ENCODE measurements at regions not wholly inside any gene's neighbourhood (a gene's known extent, or its start where the extent isn't known, plus 50 kb on each side); places are given as distances from the start of the nearest gene placed in this dataset.

DNA sequence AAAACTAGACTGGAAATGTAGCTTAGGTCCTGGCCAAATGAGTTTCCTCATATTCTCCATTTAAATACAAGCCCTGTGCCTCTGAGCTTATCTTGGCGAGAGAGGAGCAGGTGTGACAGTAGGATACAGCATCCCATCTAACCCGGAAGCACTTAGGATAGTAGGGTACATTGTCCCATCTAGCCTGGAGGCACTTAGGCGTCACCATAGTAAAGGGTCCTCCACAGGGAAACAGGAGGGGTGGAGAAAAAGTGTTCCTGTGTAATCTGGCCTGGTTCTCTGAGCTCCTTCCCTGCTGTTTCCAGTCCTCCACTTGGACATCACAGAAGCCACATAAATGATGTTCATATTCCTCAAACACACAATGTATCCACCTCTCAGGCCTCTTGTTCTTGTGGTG, 301.4 kb downstream of the GALR1 start:
- H3K36me3 Mint-ChIP-seq (ENCODE audit: low read depth): no peaks in the 10 kb centered on the region
- no peaks in the 10 kb centered on the region for H3K4me1 Mint-ChIP-seq
- H3K4me3 Mint-ChIP-seq: no peak overlapping the region
- no peak for TF ChIP-seq CTCF (IDR thresholded peaks at IDR 0.05)
- H3K9me3 Mint-ChIP-seq: no peaks in the 10 kb centered on the region
- no peak for DNase-seq
- peaks cover 7% of the 10 kb centered on the region for H3K27me3 Mint-ChIP-seq (ENCODE audit: low read depth, poor library complexity)
- H3K27ac Mint-ChIP-seq: no peak overlapping the region

GRCh38 chr18:77552945-77553344, 303.3 kb downstream of the GALR1 start:
- Mint-ChIP-seq H3K9me3 (no peaks in the 10 kb centered on the region), H3K4me1 (no peaks in the 10 kb centered on the region), H3K4me3 (no peak overlapping the region), H3K27me3 (ENCODE audit: low read depth, poor library complexity) (peaks cover 7% of the 10 kb centered on the region), H3K36me3 (ENCODE audit: low read depth) (no peaks in the 10 kb centered on the region), H3K27ac (no peak overlapping the region)
- TF ChIP-seq CTCF (IDR thresholded peaks at IDR 0.05): no peak
- DNase-seq: no peak

DNA sequence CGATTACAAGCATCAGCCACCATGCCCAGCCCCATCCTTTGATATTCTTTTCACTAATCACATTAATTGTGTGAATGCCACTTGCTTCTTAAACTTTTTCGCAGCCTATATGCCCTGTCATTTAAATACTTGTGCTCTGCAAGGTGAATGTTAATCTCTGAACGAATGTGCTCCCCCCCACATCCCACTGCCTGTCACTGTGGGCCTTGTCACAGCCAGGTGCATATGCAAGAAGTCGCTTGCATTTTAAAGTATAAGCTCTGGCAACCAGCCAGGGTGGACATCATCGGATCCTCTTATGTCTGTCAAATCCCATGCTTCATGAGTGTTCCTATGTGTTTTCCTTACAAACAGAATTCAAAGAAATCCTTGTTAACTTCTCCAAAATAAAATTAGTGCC, 304.4 kb downstream of the GALR1 start:
- no peak for DNase-seq
- Mint-ChIP-seq H3K4me3 (no peak overlapping the region), H3K4me1 (no peaks in the 10 kb centered on the region), H3K27me3 (ENCODE audit: low read depth, poor library complexity) (peaks cover 7% of the 10 kb centered on the region), H3K36me3 (ENCODE audit: low read depth) (no peaks in the 10 kb centered on the region), H3K9me3 (no peaks in the 10 kb centered on the region), H3K27ac (no peak overlapping the region)
- TF ChIP-seq CTCF (IDR thresholded peaks at IDR 0.05): no peak

- no peaks in the 10 kb centered on the region for H3K36me3 Mint-ChIP-seq (ENCODE audit: low read depth)
- no peaks in the 10 kb centered on the region for H3K4me1 Mint-ChIP-seq
- no peak for TF ChIP-seq CTCF (IDR thresholded peaks at IDR 0.05)
- H3K4me3 Mint-ChIP-seq: no peak overlapping the region
- H3K9me3 Mint-ChIP-seq: no peaks in the 10 kb centered on the region
- peaks cover 3% of the 10 kb centered on the region for H3K27me3 Mint-ChIP-seq (ENCODE audit: low read depth, poor library complexity)
- peak; percentile 78 for DNase-seq
- no peak overlapping the region for H3K27ac Mint-ChIP-seq
Measured at GRCh38 chr18:77557046-77557587, 307.5 kb downstream of the GALR1 start.

- no peak for TF ChIP-seq CTCF (IDR thresholded peaks at IDR 0.05)
- Mint-ChIP-seq H3K36me3 (ENCODE audit: low read depth) (no peaks in the 10 kb centered on the region), H3K27me3 (ENCODE audit: low read depth, poor library complexity) (no peaks in the 10 kb centered on the region), H3K4me3 (no peak overlapping the region), H3K9me3 (no peaks in the 10 kb centered on the region), H3K27ac (no peak overlapping the region), H3K4me1 (no peaks in the 10 kb centered on the region)
- DNase-seq: no peak
Measured at GRCh38 chr18:77559274-77559910, 309.7 kb downstream of the GALR1 start.

GRCh38 chr18:77560341-77560992, 310.8 kb downstream of the GALR1 start:
- H3K4me3 Mint-ChIP-seq: no peak overlapping the region
- no peaks in the 10 kb centered on the region for H3K36me3 Mint-ChIP-seq (ENCODE audit: low read depth)
- no peaks in the 10 kb centered on the region for H3K9me3 Mint-ChIP-seq
- H3K4me1 Mint-ChIP-seq: no peaks in the 10 kb centered on the region
- no peaks in the 10 kb centered on the region for H3K27me3 Mint-ChIP-seq (ENCODE audit: low read depth, poor library complexity)
- no peak overlapping the region for H3K27ac Mint-ChIP-seq
- no peak for TF ChIP-seq CTCF (IDR thresholded peaks at IDR 0.05)
- DNase-seq: no peak
